ENCODE measurements at regions not wholly inside any gene's neighbourhood (a gene's known extent, or its start where the extent isn't known, plus 50 kb on each side); places are given as distances from the start of the nearest gene placed in this dataset.

GRCh38 chr5:117682416-117682815 lies 1107.8 kb upstream of the SEMA6A start:
- H3K4me3 ChIP-seq, result no peak overlapping the region
- no peaks in the 10 kb centered on the region for H3K9me3 ChIP-seq
- no peaks in the 10 kb centered on the region for H3K36me3 ChIP-seq
- TF ChIP-seq POLR2A (IDR thresholded peaks at IDR 0.05) (no peak), POLR2AphosphoS5 (IDR thresholded peaks at IDR 0.05) (no peak)
- TF ChIP-seq, protein P1, sequence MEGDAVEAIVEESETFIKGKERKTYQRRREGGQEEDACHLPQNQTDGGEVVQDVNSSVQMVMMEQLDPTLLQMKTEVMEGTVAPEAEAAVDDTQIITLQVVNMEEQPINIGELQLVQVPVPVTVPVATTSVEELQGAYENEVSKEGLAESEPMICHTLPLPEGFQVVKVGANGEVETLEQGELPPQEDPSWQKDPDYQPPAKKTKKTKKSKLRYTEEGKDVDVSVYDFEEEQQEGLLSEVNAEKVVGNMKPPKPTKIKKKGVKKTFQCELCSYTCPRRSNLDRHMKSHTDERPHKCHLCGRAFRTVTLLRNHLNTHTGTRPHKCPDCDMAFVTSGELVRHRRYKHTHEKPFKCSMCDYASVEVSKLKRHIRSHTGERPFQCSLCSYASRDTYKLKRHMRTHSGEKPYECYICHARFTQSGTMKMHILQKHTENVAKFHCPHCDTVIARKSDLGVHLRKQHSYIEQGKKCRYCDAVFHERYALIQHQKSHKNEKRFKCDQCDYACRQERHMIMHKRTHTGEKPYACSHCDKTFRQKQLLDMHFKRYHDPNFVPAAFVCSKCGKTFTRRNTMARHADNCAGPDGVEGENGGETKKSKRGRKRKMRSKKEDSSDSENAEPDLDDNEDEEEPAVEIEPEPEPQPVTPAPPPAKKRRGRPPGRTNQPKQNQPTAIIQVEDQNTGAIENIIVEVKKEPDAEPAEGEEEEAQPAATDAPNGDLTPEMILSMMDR (IDR thresholded peaks at IDR 0.05 in 8 of 11, conservative IDR thresholded peaks at IDR 0.05 in 3 of 11), result no peak
- H3K4me1 ChIP-seq, result no peaks in the 10 kb centered on the region
- intact Hi-C loops (cut with DNase I; ENCODE audit: low total_unique reads), result no loop called here
- 79 to 93% (median 92%) methylated on average over 2 of the region's 2 CpGs for WGBS, 5 donors
- H3K27ac ChIP-seq, result no peak overlapping the region
- DNase-seq, result no peak
- H3K27me3 ChIP-seq (replicated peaks in 1 of 7), result no peaks in the 10 kb centered on the region

DNA sequence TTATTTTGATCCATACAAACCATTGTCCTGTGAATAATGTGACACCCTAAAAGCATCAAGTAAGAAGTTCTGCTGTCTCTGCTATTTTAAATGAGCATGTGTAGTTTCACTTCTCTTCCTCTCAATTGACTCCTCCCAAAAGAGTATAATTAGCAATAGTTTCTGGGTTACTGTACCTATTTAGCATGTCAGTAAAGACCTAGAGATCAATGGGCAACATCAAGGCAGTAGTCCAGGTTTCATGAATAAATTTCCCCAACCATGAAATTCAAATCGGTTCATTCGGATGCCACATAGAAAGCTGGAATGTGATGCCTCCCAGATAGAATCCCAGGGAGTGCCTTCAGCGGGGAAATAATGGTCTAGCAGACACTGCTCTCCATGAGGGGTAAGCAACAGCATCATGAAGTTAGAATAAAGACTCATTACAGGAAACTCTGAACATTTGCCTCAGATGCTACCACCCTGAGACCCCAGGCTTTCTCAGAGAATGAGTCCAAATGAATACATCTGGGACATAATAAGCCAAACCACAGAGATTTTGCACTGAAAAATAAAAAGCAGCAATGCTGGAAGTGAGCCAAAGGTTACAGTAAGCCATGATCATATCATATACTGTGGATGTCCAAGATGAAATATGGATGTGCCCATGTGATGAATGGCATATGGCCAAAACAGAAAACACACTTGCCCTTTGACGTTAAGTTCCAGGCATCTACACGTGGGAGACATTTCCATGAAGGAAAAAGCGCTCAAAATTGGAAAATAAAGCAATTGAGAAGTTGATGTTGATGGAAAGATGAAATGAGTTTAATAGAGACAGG lies 1107.0 kb upstream of the SEMA6A start:
- Histone ChIP-seq H3K27me3 (replicated peaks in 1 of 7) (no peaks in the 10 kb centered on the region), H3K9me3 (no peaks in the 10 kb centered on the region), H3K4me1 (no peaks in the 10 kb centered on the region), H3K4me3 (no peak overlapping the region), H3K27ac (no peak overlapping the region), H3K36me3 (no peaks in the 10 kb centered on the region)
- 63 to 83% (median 77%) methylated on average over 6 of the region's 6 CpGs for WGBS, 5 donors
- no peak for TF ChIP-seq POLR2A (IDR thresholded peaks at IDR 0.05)
- no peak for TF ChIP-seq POLR2AphosphoS5 (IDR thresholded peaks at IDR 0.05)
- TF ChIP-seq, protein P1 (IDR thresholded peaks at IDR 0.05 in 8 of 11, conservative IDR thresholded peaks at IDR 0.05 in 3 of 11), result no peak
- DNase-seq, result no peak
- intact Hi-C loops (cut with DNase I; ENCODE audit: low total_unique reads), result no loop called here

DNA sequence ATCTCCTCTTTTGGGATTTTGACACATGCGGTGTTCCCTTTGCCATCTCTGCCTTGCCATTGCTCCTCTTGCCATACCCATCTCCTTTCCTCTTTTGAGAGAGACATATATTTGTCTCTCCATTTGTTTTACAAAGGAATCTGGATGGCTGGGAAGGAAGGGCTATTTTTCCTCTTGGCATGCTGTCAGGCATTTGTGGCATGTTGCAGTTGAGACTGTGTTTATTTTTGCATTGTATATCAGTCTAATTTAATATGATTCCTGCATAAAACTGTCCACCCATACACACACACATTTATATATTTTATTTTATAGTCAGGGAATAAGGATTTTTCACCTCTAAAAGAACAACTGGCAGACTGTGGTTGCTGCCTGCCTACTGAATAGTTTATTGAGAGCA lies 1105.8 kb upstream of the SEMA6A start:
- 90 to 96% (median 90%) methylated on average over 1 of the region's 1 CpG for WGBS, 5 donors
- DNase-seq, result no peak
- intact Hi-C loops (cut with DNase I; ENCODE audit: low total_unique reads), result no loop called here
- Histone ChIP-seq H3K4me1 (no peaks in the 10 kb centered on the region), H3K27me3 (replicated peaks in 1 of 7) (no peaks in the 10 kb centered on the region), H3K4me3 (no peak overlapping the region), H3K27ac (no peak overlapping the region), H3K9me3 (no peaks in the 10 kb centered on the region), H3K36me3 (no peaks in the 10 kb centered on the region)
- TF ChIP-seq POLR2A (IDR thresholded peaks at IDR 0.05), result no peak
- TF ChIP-seq POLR2AphosphoS5 (IDR thresholded peaks at IDR 0.05), result no peak
- TF ChIP-seq, protein P1 (IDR thresholded peaks at IDR 0.05 in 8 of 11, conservative IDR thresholded peaks at IDR 0.05 in 3 of 11), result no peak

GRCh38 chr5:117679046-117679445 lies 1104.4 kb upstream of the SEMA6A start:
- H3K4me1 ChIP-seq, result no peaks in the 10 kb centered on the region
- H3K4me3 ChIP-seq, result no peak overlapping the region
- no peak for DNase-seq
- H3K9me3 ChIP-seq, result no peaks in the 10 kb centered on the region
- H3K27ac ChIP-seq, result no peak overlapping the region
- TF ChIP-seq POLR2A (IDR thresholded peaks at IDR 0.05) (no peak), POLR2AphosphoS5 (IDR thresholded peaks at IDR 0.05) (no peak)
- TF ChIP-seq, protein P1 (IDR thresholded peaks at IDR 0.05 in 8 of 11, conservative IDR thresholded peaks at IDR 0.05 in 3 of 11), result no peak
- 78 to 85% (median 83%) methylated on average over 4 of the region's 4 CpGs for WGBS, 5 donors
- no peaks in the 10 kb centered on the region for H3K27me3 ChIP-seq (replicated peaks in 1 of 7)
- no peaks in the 10 kb centered on the region for H3K36me3 ChIP-seq
- intact Hi-C loops (cut with DNase I; ENCODE audit: low total_unique reads), result no loop called here

All from spleen (tissue), 11 donors.